B cell (primary cell): ENCODE measurements at regions not wholly inside any gene's neighbourhood (a gene's known extent, or its start where the extent isn't known, plus 50 kb on each side); places are given as distances from the start of the nearest gene placed in this dataset.
"Not testable (repeated sequence)": the region's sequence is repeated elsewhere in the genome, so short reads cannot be mapped to it uniquely, and the experiment has no call there.

Experiments
- ATAC-seq: fragments of 200-7000 bp; cut with Tn5 transposase; one replicate; pipeline ENCODE4 v1.10.0; 2021; ENCODE audit warnings: low read depth, mild to moderate bottlenecking, moderate number of reproducible peaks, moderate library complexity
- CTCF ChIA-PET: fragments of 350-600 bp; sonication (Branson Sonifier 250); formaldehyde crosslinking; loops from one replicate; lab custom pipeline; 2021; ENCODE audit warnings: antibody characterized with exemption, inconsistent platforms; lab: Charles Lee
- POLR2A ChIA-PET: fragments of 350-600 bp; sonication (Branson Sonifier 250); formaldehyde crosslinking; loops from one replicate; lab custom pipeline; 2021; ENCODE audit warnings: antibody characterized with exemption; lab: Charles Lee
- DNase-seq: peaks from one replicate; pipeline ENCODE4 v3.0.0; 2013
- H2AFZ ChIP-seq: 2 replicates; pipeline ENCODE4 v1.6.1; 2012; ENCODE audit warnings: mild to moderate bottlenecking, low read depth, low read length; ENCODE audit not compliant: insufficient read depth, poor library complexity, severe bottlenecking
- H3K27ac ChIP-seq, 2 donors: 1 replicate in 1 of 2; 2 replicates in 1 of 2; pipeline ENCODE4 v1.5.1; 2012 to 2013; ENCODE audit warnings: low read length in 2 of 2, mild to moderate bottlenecking in 2 of 2, moderate library complexity in 1 of 2
- H3K27me3 ChIP-seq, 4 experiments: fragments of 200-600 bp in 1 of 4; sonication (generic) in 1 of 4; replicated peaks in 1 of 4; 1 replicate in 2 of 4; 2 replicates in 2 of 4; pipeline versions ENCODE4 v1.6.1 to v1.7.0; 2013 to 2016; ENCODE audit warnings: low read length in 3 of 4, mild to moderate bottlenecking in 2 of 4, mixed read lengths in 1 of 4, moderate library complexity in 1 of 4; ENCODE audit not compliant: insufficient read depth in 4 of 4, control insufficient read depth in 3 of 4; ENCODE audit errors: control extremely low read depth in 1 of 4
- H3K36me3 ChIP-seq, 2 experiments: replicated peaks in 1 of 2; 1 replicate in 1 of 2; 2 replicates in 1 of 2; pipeline versions ENCODE4 v1.6.1 to v1.7.1; 2013; ENCODE audit warnings: low read length in 1 of 2; ENCODE audit not compliant: insufficient read depth in 2 of 2, control insufficient read depth in 1 of 2; ENCODE audit errors: control extremely low read depth in 1 of 2, extremely low read depth in 1 of 2
- H3K4me1 ChIP-seq, 2 donors: fragments of 200-600 bp in 1 of 2; sonication (generic) in 1 of 2; 1 replicate in 1 of 2; 2 replicates in 1 of 2; pipeline versions ENCODE4 v1.5.1 to v1.6.1; 2013 to 2017; ENCODE audit warnings: low read length in 2 of 2; ENCODE audit not compliant: control insufficient read depth in 2 of 2, insufficient read depth in 2 of 2
- H3K4me2 ChIP-seq: replicated peaks from 2 replicates; pipeline ENCODE3; 2012; ENCODE audit warnings: mild to moderate bottlenecking, low read depth, low read length; ENCODE audit not compliant: poor library complexity, severe bottlenecking
- H3K4me3 ChIP-seq, 5 experiments: fragments of 200-600 bp in 1 of 5; sonication (generic) in 1 of 5; 1 replicate in 3 of 5; 2 replicates in 2 of 5; pipeline versions ENCODE4 v1.5.1 to v1.7.0; 2011 to 2016; ENCODE audit warnings: low read length in 4 of 5, mild to moderate bottlenecking in 4 of 5, low read depth in 2 of 5, control low read depth in 1 of 5, moderate library complexity in 1 of 5; ENCODE audit not compliant: insufficient read depth in 1 of 5; ENCODE audit errors: control extremely low read depth in 1 of 5, extremely low read depth in 1 of 5
- H3K79me2 ChIP-seq: fragments of 200-600 bp; sonication (generic); one replicate; pipeline ENCODE4 v1.6.0; 2016; ENCODE audit warnings: low read length; ENCODE audit not compliant: control insufficient read depth, insufficient read depth
- H3K9ac ChIP-seq: fragments of 200-600 bp; sonication (generic); 2 replicates; pipeline ENCODE4 v1.6.1; 2017; ENCODE audit warnings: mild to moderate bottlenecking, low read length, moderate library complexity
- H3K9me3 ChIP-seq, 3 donors: one replicate each; pipeline versions ENCODE4 v1.6.1 to v1.7.1; 2013; ENCODE audit warnings: low read length in 2 of 3; ENCODE audit not compliant: control insufficient read depth in 2 of 3, insufficient read depth in 1 of 3; ENCODE audit errors: control extremely low read depth in 1 of 3
- H4K20me1 ChIP-seq: 2 replicates; pipeline ENCODE4 v1.6.0; 2012; ENCODE audit warnings: mild to moderate bottlenecking, low read length; ENCODE audit not compliant: insufficient read depth, control insufficient read depth, poor library complexity, severe bottlenecking
- H3K27ac Mint-ChIP-seq: one replicate; pipeline ENCODE4 v1.8.0; 2021; ENCODE audit warnings: mixed read lengths
- H3K27me3 Mint-ChIP-seq: one replicate; pipeline ENCODE4 v1.8.0; 2021; ENCODE audit warnings: mixed read lengths
- H3K4me1 Mint-ChIP-seq: one replicate; pipeline ENCODE4 v1.8.0; 2021; ENCODE audit warnings: mixed read lengths
- H3K4me3 Mint-ChIP-seq: one replicate; pipeline ENCODE4 v1.8.0; 2021; ENCODE audit warnings: mixed read lengths
- H3K9me3 Mint-ChIP-seq: one replicate; pipeline ENCODE4 v1.8.0; 2022; ENCODE audit warnings: mixed read lengths; ENCODE audit not compliant: insufficient read depth
- CTCF ChIP-seq: fragments of 200-600 bp; IDR thresholded peaks from one replicate; pipeline ENCODE4 v1.8.0; 2022; ENCODE audit warnings: antibody characterized with exemption, mild to moderate bottlenecking
- EZH2 ChIP-seq: IDR thresholded peaks from 2 replicates; pipeline ENCODE4 v1.6.1; 2012; ENCODE audit warnings: borderline replicate concordance, low read depth, mild to moderate bottlenecking, moderate library complexity, low read length; ENCODE audit not compliant: insufficient read depth, poor library complexity, severe bottlenecking
- WGBS: methylation state at CpG from one replicate; pipeline ENCODE4 v1.1.5; 2013; ENCODE audit warnings: missing lambda C conversion rate; ENCODE audit not compliant: insufficient coverage; 5-methylcytosine and 5-hydroxymethylcytosine counted together
- intact Hi-C: fragments of 100-400 bp; cut with micrococcal nuclease; formaldehyde crosslinking; loops from one replicate; pipeline ENCODE4 v1.10.0; 2022

DNA sequence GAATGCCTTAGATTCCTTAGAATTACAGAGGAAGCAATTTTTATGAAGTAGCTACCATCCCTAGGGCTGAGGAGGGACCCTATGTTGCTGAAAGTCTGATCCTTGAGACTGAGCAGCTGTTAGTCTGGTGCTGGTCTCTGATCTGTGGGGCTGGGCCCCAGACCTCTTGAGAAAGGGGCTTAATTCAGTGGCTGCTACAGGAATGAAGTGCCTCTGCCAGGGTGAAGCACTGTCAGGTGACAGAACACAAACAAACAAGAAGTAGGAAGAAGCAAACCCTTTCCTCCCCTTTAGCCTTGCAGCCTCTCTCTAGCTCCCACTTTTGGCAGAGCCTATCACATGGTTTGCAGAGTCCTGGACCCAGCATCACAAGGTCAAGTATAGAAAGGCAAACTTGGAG lies 64.0 kb upstream of the STC2 start:
- Mint-ChIP-seq H3K27ac (no peak overlapping the region), H3K4me1 (no peaks in the 10 kb centered on the region), H3K27me3 (peaks cover 26% of the 10 kb centered on the region), H3K9me3 (peaks cover 7% of the 10 kb centered on the region), H3K4me3 (no peak overlapping the region)
- Histone ChIP-seq H4K20me1 (no peaks in the 10 kb centered on the region), H3K79me2 (no peaks in the 10 kb centered on the region), H2AFZ (no peak overlapping the region), H3K4me1 (no peaks in the 10 kb centered on the region), H3K9me3 (peaks cover 0 to 15% (median 2%) of the 10 kb centered on the region in 3 donors), H3K4me2 (no peak overlapping the region), H3K9ac (no peak overlapping the region), H3K4me3 (no peak overlapping the region), H3K27me3 (no peaks in the 10 kb centered on the region), H3K27ac (no peak overlapping the region), H3K36me3 (no peaks in the 10 kb centered on the region)
- DNase-seq (no peak), ATAC-seq (no peak)
- intact Hi-C loops = no loop called here
- ChIA-PET POLR2A (no interaction called here), CTCF (interaction anchor here (0.5 kb wide), 1 partner anchor 1607 kb away, joined by 3 read pairs; no protein-coding TSS in a partner anchor)
- no peak for TF ChIP-seq EZH2
- TF ChIP-seq CTCF = no peak

DNA sequence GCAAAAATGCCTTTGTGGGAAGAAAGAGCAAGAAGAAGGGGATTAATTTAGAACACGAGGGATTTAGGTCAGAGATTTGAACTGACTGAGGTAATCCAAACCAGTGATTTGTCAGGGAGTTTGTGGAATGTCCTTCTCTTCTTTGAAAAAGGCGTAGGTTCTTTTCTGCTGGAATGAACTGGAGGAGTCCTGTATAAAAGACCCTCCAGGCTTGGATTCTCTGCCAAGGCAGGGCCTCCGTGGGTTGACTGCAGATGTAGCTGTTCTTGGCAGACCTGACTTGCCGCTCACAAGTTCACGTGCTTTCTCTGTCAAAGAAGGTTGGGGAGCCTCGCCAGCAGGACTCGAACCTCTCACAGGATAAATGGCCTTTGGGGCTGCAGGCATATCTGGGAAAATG lies 62.8 kb upstream of the STC2 start:
- Histone ChIP-seq H4K20me1 (no peaks in the 10 kb centered on the region), H3K36me3 (no peaks in the 10 kb centered on the region), H3K9me3 (peaks cover 0 to 15% (median 2%) of the 10 kb centered on the region in 3 donors), H3K27ac (no peak overlapping the region), H3K79me2 (no peaks in the 10 kb centered on the region), H3K27me3 (no peaks in the 10 kb centered on the region), H3K4me3 (no peak overlapping the region), H2AFZ (no peak overlapping the region), H3K4me2 (no peak overlapping the region), H3K9ac (no peak overlapping the region), H3K4me1 (no peaks in the 10 kb centered on the region)
- H3K27ac Mint-ChIP-seq = no peak overlapping the region
- 86% methylated on average over 5 of the region's 7 CpGs for WGBS
- no peak for DNase-seq
- intact Hi-C loops = no loop called here
- peaks cover 8% of the 10 kb centered on the region for H3K9me3 Mint-ChIP-seq
- ATAC-seq = no peak
- H3K4me3 Mint-ChIP-seq = no peak overlapping the region
- peaks cover 26% of the 10 kb centered on the region for H3K27me3 Mint-ChIP-seq
- no peak for TF ChIP-seq CTCF
- TF ChIP-seq EZH2 = no peak
- POLR2A ChIA-PET = no interaction called here
- CTCF ChIA-PET = no interaction called here
- H3K4me1 Mint-ChIP-seq = no peaks in the 10 kb centered on the region

- H3K27me3 ChIP-seq, H4K20me1 ChIP-seq, ATAC-seq, H3K4me2 ChIP-seq, DNase-seq, H3K27ac Mint-ChIP-seq, H3K79me2 ChIP-seq, H3K4me3 ChIP-seq, H3K4me3 Mint-ChIP-seq, H3K9ac ChIP-seq, CTCF ChIA-PET, POLR2A ChIA-PET, H3K9me3 Mint-ChIP-seq, H3K4me1 Mint-ChIP-seq, H3K9me3 ChIP-seq, H3K4me1 ChIP-seq, intact Hi-C loops, H2AFZ ChIP-seq, H3K36me3 ChIP-seq, H3K27ac ChIP-seq: not testable (repeated sequence)
- WGBS = no CpG with 5 or more reads among the region's 2 CpGs
- H3K27me3 Mint-ChIP-seq = peaks cover 17% of the 10 kb centered on the region
These were observed 59.1 kb upstream of the STC2 start for GRCh38 chr5:173387293-173387692.
